ENCODE measurements at regions not wholly inside any gene's neighbourhood (a gene's known extent, or its start where the extent isn't known, plus 50 kb on each side); places are given as distances from the start of the nearest gene placed in this dataset.

DNA sequence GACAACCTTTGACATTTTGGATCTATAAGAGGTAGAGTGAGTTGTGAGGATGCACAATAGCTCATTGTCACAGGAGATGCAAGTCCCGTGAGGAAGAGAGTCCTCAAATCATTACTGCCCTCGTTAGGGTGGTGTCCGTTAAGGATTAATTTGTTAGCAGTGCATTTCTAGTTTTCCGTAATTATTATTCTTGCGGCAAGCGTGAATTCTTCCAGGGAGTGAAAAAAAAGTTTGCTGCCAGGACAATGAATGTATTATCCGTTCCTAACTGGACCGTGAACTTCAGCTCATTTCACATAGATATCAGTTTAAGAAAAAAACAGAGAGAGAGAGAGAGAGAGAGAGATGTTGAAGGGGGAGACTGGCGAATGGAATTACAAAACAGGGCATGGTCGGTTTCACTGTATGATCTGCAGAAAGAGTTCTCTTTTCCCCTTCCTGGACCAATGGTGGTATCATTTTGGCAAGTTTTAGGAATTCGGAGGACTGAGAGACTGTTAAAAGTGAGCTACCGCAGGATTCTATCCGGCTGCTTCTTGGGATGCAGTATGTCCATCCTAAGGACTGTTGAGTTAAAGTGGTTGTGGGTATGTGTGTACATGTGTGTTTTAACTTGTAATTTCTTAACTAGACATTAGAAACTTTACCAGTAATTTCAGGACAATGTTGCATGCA, 216.0 kb upstream of the NFIA start:
- H3K4me3 Mint-ChIP-seq: no peak overlapping the region
- H3K27me3 Mint-ChIP-seq: no peaks in the 10 kb centered on the region
- POLR2A ChIA-PET: no interaction called here
- H3K9me3 Mint-ChIP-seq: no peaks in the 10 kb centered on the region
- no peaks in the 10 kb centered on the region for H3K4me1 Mint-ChIP-seq
- intact Hi-C loops (cut with micrococcal nuclease): no loop called here
- no peak overlapping the region for H3K27ac Mint-ChIP-seq
- H3K36me3 Mint-ChIP-seq (ENCODE audit: low read depth): no peaks in the 10 kb centered on the region
- TF ChIP-seq, protein P1, sequence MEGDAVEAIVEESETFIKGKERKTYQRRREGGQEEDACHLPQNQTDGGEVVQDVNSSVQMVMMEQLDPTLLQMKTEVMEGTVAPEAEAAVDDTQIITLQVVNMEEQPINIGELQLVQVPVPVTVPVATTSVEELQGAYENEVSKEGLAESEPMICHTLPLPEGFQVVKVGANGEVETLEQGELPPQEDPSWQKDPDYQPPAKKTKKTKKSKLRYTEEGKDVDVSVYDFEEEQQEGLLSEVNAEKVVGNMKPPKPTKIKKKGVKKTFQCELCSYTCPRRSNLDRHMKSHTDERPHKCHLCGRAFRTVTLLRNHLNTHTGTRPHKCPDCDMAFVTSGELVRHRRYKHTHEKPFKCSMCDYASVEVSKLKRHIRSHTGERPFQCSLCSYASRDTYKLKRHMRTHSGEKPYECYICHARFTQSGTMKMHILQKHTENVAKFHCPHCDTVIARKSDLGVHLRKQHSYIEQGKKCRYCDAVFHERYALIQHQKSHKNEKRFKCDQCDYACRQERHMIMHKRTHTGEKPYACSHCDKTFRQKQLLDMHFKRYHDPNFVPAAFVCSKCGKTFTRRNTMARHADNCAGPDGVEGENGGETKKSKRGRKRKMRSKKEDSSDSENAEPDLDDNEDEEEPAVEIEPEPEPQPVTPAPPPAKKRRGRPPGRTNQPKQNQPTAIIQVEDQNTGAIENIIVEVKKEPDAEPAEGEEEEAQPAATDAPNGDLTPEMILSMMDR (IDR thresholded peaks at IDR 0.05): no peak
- DNase-seq (no peak), ATAC-seq (ENCODE audit: low read depth) (no peak)
- CTCF ChIA-PET: no interaction called here

DNA sequence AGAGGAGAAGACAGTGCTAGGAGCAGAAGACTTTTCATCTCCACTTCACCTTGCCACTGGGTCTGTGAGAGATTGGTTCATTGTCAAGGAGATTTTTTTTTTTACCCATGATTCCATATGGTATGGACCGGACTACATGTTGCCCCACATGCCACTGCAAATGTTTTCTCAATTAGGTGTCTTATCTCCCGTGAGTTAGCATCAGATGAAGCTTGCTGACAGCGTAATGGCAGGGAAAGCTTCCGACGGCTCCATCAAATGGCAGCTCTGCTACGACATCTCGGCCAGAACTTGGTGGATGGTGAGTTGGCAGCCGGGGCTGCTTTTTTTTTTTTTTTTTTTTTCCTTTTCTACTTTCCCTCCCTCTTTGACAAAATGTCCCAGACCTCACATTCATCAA, 217.2 kb upstream of the NFIA start:
- DNase-seq (no peak), ATAC-seq (ENCODE audit: low read depth) (no peak)
- no peak overlapping the region for H3K27ac Mint-ChIP-seq
- H3K4me1 Mint-ChIP-seq: no peaks in the 10 kb centered on the region
- H3K27me3 Mint-ChIP-seq: no peaks in the 10 kb centered on the region
- TF ChIP-seq, protein P1 (IDR thresholded peaks at IDR 0.05): no peak
- no peaks in the 10 kb centered on the region for H3K36me3 Mint-ChIP-seq (ENCODE audit: low read depth)
- ChIA-PET POLR2A (no interaction called here), CTCF (no interaction called here)
- no peaks in the 10 kb centered on the region for H3K9me3 Mint-ChIP-seq
- no peak overlapping the region for H3K4me3 Mint-ChIP-seq
- intact Hi-C loops (cut with micrococcal nuclease): no loop called here

DNA sequence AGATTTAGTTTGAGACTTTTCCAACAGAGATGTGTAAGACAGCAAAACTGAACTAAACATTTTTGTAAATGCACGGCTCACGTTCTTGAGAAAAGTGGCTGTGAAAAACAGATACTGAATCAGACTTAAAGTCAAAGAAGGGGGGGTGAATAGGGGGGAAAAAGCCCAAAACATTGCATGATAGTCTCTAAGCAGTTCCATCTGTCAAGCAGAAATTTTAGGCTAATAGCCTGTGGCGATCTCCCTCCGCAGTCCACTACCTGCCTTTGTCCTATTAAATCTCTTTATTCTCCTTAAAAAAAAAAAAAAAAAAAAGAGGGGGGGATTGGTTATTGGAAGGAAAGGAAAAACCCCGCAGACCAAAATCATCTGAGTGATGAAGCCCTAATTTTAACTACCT, 217.6 kb upstream of the NFIA start:
- Mint-ChIP-seq H3K9me3 (no peaks in the 10 kb centered on the region), H3K27ac (no peak overlapping the region), H3K36me3 (ENCODE audit: low read depth) (no peaks in the 10 kb centered on the region), H3K27me3 (no peaks in the 10 kb centered on the region), H3K4me3 (no peak overlapping the region), H3K4me1 (no peaks in the 10 kb centered on the region)
- DNase-seq (no peak), ATAC-seq (ENCODE audit: low read depth) (no peak)
- intact Hi-C loops (cut with micrococcal nuclease): no loop called here
- TF ChIP-seq, protein P1 (IDR thresholded peaks at IDR 0.05): no peak
- CTCF ChIA-PET: no interaction called here
- POLR2A ChIA-PET: no interaction called here

DNA sequence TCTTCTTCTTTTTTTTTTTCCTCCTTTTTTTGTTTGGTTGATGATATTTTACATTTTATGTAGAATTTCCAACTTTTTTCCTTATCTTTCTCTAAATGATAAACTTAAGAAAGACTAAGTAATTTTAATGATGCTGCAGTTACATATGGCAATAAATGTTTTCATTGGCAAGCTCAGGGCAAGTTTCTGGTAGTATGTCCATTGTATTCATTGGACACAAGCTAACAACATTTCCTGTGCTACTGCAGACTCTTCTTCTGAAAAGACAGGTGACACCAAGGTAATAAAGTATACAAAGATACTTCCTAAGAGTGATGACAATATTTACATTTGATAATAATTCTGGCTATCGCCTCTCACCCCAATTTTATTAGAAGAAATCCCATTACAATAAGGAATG, 219.2 kb upstream of the NFIA start:
- Mint-ChIP-seq H3K27me3 (no peaks in the 10 kb centered on the region), H3K27ac (no peak overlapping the region), H3K36me3 (ENCODE audit: low read depth) (no peaks in the 10 kb centered on the region), H3K9me3 (no peaks in the 10 kb centered on the region), H3K4me3 (no peak overlapping the region), H3K4me1 (no peaks in the 10 kb centered on the region)
- TF ChIP-seq, protein P1 (IDR thresholded peaks at IDR 0.05): no peak
- ChIA-PET CTCF (no interaction called here), POLR2A (no interaction called here)
- ATAC-seq (ENCODE audit: low read depth) (no peak), DNase-seq (no peak)
- intact Hi-C loops (cut with micrococcal nuclease): no loop called here

DNA sequence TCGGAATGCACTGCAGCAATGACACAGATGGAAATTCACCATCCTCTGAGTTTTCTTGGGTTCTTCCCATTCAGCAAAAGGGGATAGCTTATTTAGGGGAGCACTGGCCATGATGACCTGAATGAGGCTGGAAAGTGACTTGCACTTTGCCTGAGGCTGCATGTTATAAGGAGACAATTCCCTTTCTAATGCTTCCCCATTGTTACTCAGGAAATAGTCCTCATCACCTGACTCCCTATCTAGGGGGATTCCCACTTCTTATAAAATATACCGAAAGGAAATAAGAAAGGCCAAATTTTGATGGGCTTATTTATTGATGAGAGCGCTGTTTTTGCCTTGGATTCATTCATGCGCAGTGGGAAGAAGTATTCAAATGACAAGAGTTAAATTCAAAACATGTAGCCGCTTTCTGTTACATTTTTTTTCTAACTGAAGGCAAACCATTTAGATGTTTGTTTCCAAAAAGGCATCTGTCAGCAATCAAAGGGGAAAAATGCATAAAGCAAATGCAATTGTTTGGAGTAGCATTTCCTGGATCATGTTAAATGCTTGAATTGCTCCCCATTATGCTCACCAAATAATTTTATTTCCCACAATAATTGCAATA, 220.3 kb upstream of the NFIA start:
- Mint-ChIP-seq H3K27ac (no peak overlapping the region), H3K36me3 (ENCODE audit: low read depth) (no peaks in the 10 kb centered on the region), H3K4me1 (no peaks in the 10 kb centered on the region), H3K9me3 (no peaks in the 10 kb centered on the region), H3K27me3 (no peaks in the 10 kb centered on the region), H3K4me3 (no peak overlapping the region)
- TF ChIP-seq, protein P1 (IDR thresholded peaks at IDR 0.05): no peak
- ChIA-PET CTCF (no interaction called here), POLR2A (no interaction called here)
- DNase-seq (no peak), ATAC-seq (ENCODE audit: low read depth) (no peak)
- intact Hi-C loops (cut with micrococcal nuclease): no loop called here
